AG10803 (cell line): ENCODE measurements at regions not wholly inside any gene's neighbourhood (a gene's known extent, or its start where the extent isn't known, plus 50 kb on each side); places are given as distances from the start of the nearest gene placed in this dataset.
"Not testable (repeated sequence)": the region's sequence is repeated elsewhere in the genome, so short reads cannot be mapped to it uniquely, and the experiment has no call there.

Source experiments
- DNase-seq: peaks from one replicate; pipeline ENCODE4 v3.0.0; 2010; ENCODE audit warnings: low read depth
- H3K4me3 ChIP-seq: 2 replicates; pipeline ENCODE4 v1.5.1; 2011; ENCODE audit warnings: mild to moderate bottlenecking, low read length, control low read depth
- CTCF ChIP-seq: conservative IDR thresholded peaks from 2 replicates; pipeline ENCODE4 v1.5.1; 2011; ENCODE audit warnings: mild to moderate bottlenecking, low read length, control low read depth, inconsistent platforms

DNA sequence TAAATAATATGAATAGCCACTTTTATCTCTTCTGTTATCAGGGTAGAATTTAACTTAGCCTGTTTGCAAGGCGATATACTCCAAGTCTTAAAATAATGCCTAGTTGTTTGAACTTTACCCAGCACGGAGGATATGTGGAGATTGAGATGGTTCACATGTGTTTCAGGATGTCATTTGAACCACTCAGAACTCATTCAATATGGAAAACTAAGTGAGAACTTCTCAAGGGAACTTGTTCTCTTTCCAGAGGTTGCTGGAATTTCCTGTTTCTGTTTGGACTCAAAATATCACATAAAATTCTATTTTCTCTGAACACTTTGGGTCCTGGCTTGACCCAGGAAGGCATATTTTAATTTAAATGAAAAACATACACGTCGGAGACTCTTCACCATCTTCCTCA is 139.1 kb upstream of the MYO10 start:
- no peak for DNase-seq
- no peak for TF ChIP-seq CTCF
- H3K4me3 ChIP-seq = no peak overlapping the region

GRCh38 chr5:17076272-17076671 is 140.2 kb upstream of the MYO10 start:
- no peak overlapping the region for H3K4me3 ChIP-seq
- no peak for TF ChIP-seq CTCF

GRCh38 chr5:17077440-17078233 is 139.8 kb upstream of the BASP1 start:
- peak; percentile 75 for DNase-seq
- no peak overlapping the region for H3K4me3 ChIP-seq
- no peak for TF ChIP-seq CTCF

More at GRCh38 chr5:17076272-17076671, 140.2 kb upstream of the MYO10 start:
- no peak for DNase-seq

- H3K4me3 ChIP-seq = no peak overlapping the region
- TF ChIP-seq CTCF = no peak
- peak; percentile 51 for DNase-seq
Measured at GRCh38 chr5:17079562-17079961, 137.9 kb upstream of the BASP1 start.

DNA sequence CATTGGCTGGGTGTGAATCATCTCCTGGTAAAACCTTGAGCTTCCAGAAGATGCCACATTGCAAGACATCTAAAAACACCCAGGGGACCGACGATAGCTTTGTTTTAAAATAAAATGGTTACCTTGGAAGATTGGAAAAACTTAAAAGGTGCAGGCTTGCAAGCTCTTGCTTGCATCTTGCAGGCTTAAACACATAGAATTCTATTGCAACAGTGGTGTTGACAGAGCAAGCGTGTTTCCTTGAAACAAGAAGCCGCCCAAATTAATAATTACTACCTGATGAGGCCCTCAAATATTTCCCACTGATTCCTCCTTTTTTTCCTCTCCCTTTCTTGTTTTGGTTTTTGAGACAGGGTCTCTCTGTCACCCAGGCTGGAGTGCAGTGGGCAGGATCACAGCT is 137.1 kb upstream of the BASP1 start:
- peak; percentile 56 for DNase-seq
- H3K4me3 ChIP-seq = no peak overlapping the region
- no peak for TF ChIP-seq CTCF

DNA sequence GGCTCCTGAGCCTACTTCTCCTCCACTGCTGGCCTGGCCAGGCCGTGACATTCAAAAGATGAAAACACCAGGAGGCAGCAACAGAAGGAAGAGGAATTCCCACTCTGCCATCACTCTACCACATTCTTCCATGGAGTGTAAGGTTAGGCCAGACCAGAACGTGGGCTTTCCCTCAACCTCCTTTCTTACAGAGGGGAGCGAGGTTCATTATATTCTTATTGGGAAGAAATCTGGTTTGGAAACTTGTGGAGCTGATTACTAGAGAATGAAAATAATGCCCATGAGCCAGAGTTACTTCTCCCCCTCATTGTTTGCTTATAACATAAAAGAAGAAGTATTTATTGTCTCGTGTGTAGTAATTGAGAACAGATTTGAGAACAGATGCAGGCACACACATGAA is 136.3 kb upstream of the BASP1 start:
- peak; percentile 88 for DNase-seq
- H3K4me3 ChIP-seq = no peak overlapping the region
- TF ChIP-seq CTCF = peak; percentile 32

DNA sequence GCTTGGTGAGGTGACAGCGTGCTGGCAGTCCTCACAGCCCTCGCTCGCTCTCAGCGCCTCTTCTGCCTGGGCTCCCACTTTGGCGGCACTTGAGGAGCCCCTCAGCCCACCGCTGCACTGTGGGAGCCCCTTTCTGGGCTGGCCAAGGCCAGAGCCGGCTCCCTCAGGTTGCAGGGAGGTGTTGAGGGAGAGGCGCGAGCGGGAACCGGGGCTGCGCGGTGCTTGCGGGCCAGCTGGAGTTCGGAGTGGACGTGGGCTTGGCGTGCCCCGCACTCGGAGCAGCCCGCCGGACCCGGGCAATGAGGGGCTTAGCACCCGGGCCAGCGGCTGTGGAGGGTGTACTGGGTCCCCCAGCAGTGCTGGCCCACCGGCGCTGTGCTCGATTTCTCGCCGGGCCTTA is 134.2 kb upstream of the BASP1 start:
- not testable (repeated sequence) for H3K4me3 ChIP-seq, DNase-seq
